Right lobe of liver (tissue), 4 donors: ENCODE measurements at regions not wholly inside any gene's neighbourhood (a gene's known extent, or its start where the extent isn't known, plus 50 kb on each side); places are given as distances from the start of the nearest gene placed in this dataset.

Experiments
- POLR2A ChIP-seq: fragments of 450-650 bp; IDR thresholded peaks from one replicate; pipeline ENCODE4 v1.6.1; 2017; ENCODE audit warnings: antibody characterized with exemption, mild to moderate bottlenecking
- TF ChIP-seq, protein P1 (sequence below), 4 donors: fragments of 200-600 bp in 3 of 4; fragments of 450-650 bp in 1 of 4; IDR thresholded peaks; one replicate each; pipeline versions ENCODE4 v1.5.1 to v1.8.0; 2016 to 2022; ENCODE audit warnings: antibody characterized with exemption in 4 of 4, mild to moderate bottlenecking in 2 of 4
- donor health status: DM: no; HTN: no; CAD: no.
- donor health status: DM: no; HTN: no; CAD: no.
- donor health status: DM: no; HTN: yes; CAD: no.

DNA sequence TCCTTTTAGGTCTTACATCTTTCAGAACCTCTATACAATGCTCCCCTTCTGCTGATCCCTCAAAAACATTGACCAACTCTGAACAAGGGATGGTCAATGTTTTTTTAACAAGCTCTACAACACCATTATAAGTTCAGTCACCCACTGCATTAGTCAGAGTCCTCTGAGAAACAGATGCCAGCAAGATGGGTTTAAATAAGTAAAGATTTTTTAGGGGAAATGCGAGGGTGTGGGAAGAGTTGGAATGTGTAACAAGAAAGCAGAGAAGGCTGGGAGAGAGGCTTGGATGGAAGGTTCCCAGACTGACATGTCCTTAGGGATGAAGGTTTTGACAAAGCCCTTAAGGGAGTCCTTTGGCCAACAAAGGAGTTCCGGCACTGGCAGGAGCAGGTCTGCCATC lies 478.3 kb downstream of the FRK start:
- TF ChIP-seq, protein P1, sequence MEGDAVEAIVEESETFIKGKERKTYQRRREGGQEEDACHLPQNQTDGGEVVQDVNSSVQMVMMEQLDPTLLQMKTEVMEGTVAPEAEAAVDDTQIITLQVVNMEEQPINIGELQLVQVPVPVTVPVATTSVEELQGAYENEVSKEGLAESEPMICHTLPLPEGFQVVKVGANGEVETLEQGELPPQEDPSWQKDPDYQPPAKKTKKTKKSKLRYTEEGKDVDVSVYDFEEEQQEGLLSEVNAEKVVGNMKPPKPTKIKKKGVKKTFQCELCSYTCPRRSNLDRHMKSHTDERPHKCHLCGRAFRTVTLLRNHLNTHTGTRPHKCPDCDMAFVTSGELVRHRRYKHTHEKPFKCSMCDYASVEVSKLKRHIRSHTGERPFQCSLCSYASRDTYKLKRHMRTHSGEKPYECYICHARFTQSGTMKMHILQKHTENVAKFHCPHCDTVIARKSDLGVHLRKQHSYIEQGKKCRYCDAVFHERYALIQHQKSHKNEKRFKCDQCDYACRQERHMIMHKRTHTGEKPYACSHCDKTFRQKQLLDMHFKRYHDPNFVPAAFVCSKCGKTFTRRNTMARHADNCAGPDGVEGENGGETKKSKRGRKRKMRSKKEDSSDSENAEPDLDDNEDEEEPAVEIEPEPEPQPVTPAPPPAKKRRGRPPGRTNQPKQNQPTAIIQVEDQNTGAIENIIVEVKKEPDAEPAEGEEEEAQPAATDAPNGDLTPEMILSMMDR (IDR thresholded peaks at IDR 0.05), result no peak
- no peak for TF ChIP-seq POLR2A
